ENCODE measurements at regions not wholly inside any gene's neighbourhood (a gene's known extent, or its start where the extent isn't known, plus 50 kb on each side); places are given as distances from the start of the nearest gene placed in this dataset.

DNA sequence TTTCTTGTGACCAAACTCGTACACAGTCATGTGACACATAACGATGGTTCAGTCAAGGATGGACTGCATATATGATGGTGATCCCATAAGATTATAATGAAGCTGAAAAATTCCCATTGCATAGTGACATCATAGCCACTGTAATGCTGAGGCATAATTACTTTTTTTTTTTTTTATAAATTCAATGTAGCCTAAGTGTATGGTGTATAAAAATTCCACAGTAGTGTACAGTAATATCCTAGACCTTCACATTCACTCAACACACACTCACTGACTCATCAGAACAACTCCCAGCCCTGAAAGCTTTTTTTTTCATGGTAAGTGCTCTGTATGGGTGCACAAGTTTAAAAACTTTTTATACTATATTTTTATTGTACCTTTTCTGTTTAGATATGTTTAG, 105.0 kb downstream of the AREG start:
- TF ChIP-seq, protein P1, sequence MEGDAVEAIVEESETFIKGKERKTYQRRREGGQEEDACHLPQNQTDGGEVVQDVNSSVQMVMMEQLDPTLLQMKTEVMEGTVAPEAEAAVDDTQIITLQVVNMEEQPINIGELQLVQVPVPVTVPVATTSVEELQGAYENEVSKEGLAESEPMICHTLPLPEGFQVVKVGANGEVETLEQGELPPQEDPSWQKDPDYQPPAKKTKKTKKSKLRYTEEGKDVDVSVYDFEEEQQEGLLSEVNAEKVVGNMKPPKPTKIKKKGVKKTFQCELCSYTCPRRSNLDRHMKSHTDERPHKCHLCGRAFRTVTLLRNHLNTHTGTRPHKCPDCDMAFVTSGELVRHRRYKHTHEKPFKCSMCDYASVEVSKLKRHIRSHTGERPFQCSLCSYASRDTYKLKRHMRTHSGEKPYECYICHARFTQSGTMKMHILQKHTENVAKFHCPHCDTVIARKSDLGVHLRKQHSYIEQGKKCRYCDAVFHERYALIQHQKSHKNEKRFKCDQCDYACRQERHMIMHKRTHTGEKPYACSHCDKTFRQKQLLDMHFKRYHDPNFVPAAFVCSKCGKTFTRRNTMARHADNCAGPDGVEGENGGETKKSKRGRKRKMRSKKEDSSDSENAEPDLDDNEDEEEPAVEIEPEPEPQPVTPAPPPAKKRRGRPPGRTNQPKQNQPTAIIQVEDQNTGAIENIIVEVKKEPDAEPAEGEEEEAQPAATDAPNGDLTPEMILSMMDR (optimal IDR thresholded peaks at IDR 0.05 in 1 of 3, IDR thresholded peaks at IDR 0.05 in 1 of 3, conservative IDR thresholded peaks at IDR 0.05 in 1 of 3; ENCODE audit: extremely low read depth in 1 of 3, insufficient read depth in 2 of 3, low read length in 3 of 3): no peak
- no peak for TF ChIP-seq EZH2 (IDR thresholded peaks at IDR 0.05; ENCODE audit: low read length)
